C4-2B (cell line): ENCODE measurements at regions not wholly inside any gene's neighbourhood (a gene's known extent, or its start where the extent isn't known, plus 50 kb on each side); places are given as distances from the start of the nearest gene placed in this dataset.

Source experiments
- H3K27ac ChIP-seq: fragments of 450-650 bp; 2 replicates; pipeline ENCODE4 v1.5.1; 2017
- ZFX ChIP-seq: fragments of 450-650 bp; IDR thresholded peaks from 2 replicates; pipeline ENCODE4 v1.6.1; 2017
- TF ChIP-seq, protein P1 (sequence below): fragments of 450-650 bp; conservative IDR thresholded peaks from 2 replicates; pipeline ENCODE4 v1.5.1; 2017; ENCODE audit warnings: mild to moderate bottlenecking

DNA sequence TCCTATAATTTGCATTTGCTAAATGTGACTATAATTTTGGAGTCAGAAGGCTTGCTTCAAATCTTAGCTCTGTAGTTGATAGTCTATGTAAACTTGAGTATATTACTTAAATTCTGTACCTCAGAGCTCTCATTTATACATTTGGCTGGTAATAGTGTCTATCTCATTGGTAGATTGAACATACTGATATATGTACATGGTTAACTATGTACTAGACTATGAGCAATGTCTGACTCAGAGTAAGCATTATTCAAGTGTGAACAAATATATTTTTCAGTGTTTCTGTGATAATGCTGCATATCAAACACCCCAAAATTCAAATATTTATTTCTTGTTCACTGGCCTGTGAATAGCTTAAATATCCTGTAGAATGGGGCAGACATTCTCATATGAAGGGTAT is 1568.9 kb upstream of the PABPC4L start:
- no peak overlapping the region for H3K27ac ChIP-seq
- TF ChIP-seq, protein P1, sequence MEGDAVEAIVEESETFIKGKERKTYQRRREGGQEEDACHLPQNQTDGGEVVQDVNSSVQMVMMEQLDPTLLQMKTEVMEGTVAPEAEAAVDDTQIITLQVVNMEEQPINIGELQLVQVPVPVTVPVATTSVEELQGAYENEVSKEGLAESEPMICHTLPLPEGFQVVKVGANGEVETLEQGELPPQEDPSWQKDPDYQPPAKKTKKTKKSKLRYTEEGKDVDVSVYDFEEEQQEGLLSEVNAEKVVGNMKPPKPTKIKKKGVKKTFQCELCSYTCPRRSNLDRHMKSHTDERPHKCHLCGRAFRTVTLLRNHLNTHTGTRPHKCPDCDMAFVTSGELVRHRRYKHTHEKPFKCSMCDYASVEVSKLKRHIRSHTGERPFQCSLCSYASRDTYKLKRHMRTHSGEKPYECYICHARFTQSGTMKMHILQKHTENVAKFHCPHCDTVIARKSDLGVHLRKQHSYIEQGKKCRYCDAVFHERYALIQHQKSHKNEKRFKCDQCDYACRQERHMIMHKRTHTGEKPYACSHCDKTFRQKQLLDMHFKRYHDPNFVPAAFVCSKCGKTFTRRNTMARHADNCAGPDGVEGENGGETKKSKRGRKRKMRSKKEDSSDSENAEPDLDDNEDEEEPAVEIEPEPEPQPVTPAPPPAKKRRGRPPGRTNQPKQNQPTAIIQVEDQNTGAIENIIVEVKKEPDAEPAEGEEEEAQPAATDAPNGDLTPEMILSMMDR: no peak
- TF ChIP-seq ZFX: no peak

DNA sequence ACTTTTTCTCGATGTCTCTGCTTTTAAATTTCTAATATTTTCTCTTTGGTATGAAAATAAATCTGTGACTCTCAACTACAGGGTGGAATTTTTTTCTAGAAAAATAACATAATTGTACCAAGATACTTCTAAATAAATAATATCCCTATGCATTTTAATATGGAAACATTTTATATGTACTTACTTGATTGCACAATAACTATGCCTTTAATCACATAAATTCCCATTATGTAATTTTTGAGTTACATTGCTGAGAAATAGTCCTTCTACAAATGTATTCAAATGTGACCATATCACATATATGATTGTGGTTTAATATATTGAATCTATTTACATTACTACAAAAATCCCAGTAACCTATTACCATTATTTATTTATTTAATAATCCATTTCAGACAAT is 1543.3 kb upstream of the PABPC4L start:
- TF ChIP-seq, protein P1: no peak
- TF ChIP-seq ZFX: no peak
- H3K27ac ChIP-seq: no peak overlapping the region

DNA sequence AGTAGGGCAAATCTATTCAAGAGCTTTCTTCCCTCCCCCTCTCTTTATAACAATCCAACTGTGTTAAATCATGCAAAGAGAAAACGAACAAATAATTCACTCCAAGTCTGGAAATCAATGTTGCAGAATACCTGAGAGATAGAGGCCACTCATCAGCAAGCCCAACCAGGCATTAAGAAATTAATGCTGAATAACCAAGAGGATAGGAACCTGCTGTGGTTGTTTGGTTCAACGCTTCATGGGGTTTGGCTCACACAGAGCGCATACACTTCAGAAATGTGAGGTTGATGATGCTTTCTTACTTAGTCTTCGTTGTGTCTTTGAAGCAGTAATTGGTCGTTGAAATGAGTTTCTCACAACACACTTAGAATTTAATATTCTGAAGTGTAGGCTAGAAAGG is 1540.0 kb upstream of the PABPC4L start:
- H3K27ac ChIP-seq: no peak overlapping the region
- TF ChIP-seq ZFX: no peak
- TF ChIP-seq, protein P1: no peak

DNA sequence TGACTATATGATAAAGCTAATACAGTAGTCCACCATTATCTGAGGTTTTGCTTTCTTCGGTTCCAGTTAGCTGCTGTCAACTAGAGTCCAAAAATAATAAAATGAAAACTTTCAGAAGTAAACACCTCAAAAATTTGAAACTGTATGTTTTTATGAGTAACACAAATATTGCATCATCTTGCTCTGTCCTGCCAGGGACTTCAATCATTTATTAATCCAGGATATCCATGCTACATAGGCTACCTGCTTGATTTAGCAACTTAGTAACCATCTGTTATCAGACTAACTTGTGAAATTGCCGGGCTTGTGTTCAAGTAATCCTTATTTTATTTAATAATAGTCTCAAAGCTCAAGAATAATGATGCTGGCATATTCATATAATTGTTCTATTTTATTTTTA is 1537.8 kb upstream of the PABPC4L start:
- TF ChIP-seq, protein P1: no peak
- TF ChIP-seq ZFX: no peak
- H3K27ac ChIP-seq: no peak overlapping the region

DNA sequence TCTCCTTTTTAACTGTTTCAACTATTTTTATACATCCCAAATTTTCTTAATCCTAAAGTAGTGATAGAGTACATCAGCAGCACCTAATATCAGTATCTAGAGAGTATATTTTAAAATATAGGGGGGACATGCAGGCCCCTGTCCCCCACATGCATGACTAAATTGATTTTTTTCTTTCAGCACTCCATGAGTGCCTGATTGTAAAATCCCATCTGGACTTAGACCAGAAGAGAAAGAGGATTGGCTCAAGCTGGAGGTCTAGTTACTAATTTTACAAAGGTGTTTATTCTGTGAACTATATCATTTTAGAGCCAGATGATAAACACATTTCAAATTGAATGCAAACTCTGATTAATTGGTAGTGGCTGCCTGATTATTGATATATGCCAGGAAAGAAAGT is 1533.9 kb upstream of the PABPC4L start:
- TF ChIP-seq, protein P1: no peak
- no peak for TF ChIP-seq ZFX
- no peak overlapping the region for H3K27ac ChIP-seq

DNA sequence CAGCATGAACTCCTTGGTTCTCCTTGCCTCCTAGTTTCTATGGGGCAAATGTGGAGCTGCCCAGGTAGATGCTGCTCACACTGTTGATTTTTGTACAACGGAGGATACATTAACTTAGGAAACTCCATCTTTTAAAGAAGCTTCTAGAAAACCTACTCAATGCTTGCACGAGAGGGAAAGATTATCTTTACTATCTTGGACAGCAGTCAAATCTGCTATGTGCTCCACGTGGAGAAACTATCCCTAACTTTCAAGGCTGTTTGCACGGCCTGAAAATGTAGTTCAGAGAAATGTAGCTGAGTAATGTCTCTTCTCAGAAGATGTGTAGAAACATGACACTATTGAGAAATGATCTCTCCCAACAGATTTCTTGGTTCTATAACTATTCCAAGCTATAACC is 1530.9 kb upstream of the PABPC4L start:
- no peak for TF ChIP-seq ZFX
- TF ChIP-seq, protein P1: no peak
- H3K27ac ChIP-seq: no peak overlapping the region

DNA sequence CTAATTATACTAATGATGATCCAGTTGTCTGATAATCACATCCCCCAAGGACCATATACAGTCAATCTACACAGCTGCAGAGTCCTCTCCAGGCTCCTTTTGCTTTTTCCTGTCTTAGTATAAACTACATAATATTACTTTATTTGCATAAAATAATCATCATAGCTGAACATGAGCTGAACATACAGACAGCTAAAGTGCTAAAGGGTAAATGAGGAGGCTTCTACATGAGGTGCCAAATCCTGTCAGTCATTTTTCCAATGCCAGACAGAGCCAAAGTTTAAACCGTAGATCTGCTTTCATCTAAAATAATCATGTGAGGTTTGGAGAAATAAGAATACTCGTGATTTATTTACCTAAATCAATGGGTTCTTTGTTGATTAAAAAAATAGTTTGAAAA is 1530.1 kb upstream of the PABPC4L start:
- TF ChIP-seq ZFX: no peak
- TF ChIP-seq, protein P1: no peak
- H3K27ac ChIP-seq: no peak overlapping the region

DNA sequence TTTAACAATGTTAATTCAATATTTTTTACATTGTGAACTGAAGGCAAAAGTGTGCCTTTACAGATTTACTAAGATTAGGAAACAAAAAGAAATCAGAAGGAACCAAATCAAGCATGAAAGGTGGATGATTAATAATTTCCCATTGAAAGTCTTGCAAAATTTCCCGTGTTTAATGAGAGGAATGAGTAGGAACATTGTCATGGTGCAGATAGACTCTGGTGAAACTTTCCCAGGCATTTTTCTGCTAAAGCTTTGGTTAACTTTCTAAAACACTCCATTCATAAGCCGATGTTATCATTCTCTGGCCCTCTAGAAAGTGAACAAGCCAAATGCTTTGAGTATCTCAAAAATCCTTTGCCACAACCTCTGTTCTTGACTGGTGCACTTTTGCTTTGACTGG is 1522.8 kb upstream of the PABPC4L start:
- no peak overlapping the region for H3K27ac ChIP-seq
- no peak for TF ChIP-seq ZFX
- TF ChIP-seq, protein P1: no peak
